Stimulated activated CD4-positive, alpha-beta T cell treated with anti-CD3 and anti-CD28 coated beads, Interleukin-15, amount 100 ng/mL, for 24 hours (primary cell): ENCODE measurements at regions not wholly inside any gene's neighbourhood (a gene's known extent, or its start where the extent isn't known, plus 50 kb on each side); places are given as distances from the start of the nearest gene placed in this dataset.
"Not testable (repeated sequence)": the region's sequence is repeated elsewhere in the genome, so short reads cannot be mapped to it uniquely, and the experiment has no call there.

Source experiments
- DNase-seq: peaks from one replicate; pipeline ENCODE4 v3.0.0-alpha.2; 2020

GRCh38 chr10:33952692-33953360, 618.4 kb upstream of the NRP1 start:
- no peak for DNase-seq

DNA sequence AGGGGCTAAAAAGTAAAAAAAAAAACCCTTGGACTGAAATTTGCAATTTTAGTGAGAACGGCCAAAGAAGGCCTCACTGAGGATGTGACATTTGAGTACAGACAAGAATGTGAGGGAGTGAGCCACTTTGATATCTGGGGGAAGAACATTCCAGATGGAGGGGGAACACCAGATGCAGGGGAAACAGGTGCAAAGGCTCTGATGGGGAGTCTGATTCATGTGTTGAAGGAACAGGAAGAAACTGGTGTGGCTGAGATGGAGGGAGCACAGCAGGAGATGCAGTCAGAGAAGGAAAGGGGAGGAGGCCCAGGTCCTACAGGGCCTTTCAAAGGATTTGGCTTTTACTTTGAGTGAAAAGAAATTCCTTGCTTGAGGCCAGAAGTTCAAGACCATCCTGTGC, 615.7 kb upstream of the NRP1 start:
- no peak for DNase-seq

- DNase-seq = no peak
Observed at GRCh38 chr10:33947544-33947943, 613.1 kb upstream of the NRP1 start.

DNA sequence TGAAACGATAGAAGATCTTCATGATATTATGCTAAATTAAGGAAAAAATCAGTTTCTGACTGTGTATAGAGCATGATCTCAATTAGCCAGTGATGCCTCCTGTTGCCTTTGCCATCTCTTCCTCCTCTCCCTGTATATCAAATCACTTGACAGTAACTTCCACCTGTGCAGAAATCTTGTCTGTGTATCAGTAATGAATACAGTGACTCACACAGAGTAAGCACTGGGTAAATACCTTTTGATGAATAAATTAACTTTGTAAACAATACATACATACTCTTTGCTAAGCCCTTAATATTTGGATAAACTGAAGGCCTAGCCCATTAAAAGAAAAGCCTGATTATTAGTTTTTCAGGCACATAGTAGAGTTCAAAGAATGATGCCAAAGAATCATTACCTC, 610.6 kb upstream of the NRP1 start:
- no peak for DNase-seq

GRCh38 chr10:33942508-33942907, 608.0 kb upstream of the NRP1 start:
- DNase-seq = no peak

DNA sequence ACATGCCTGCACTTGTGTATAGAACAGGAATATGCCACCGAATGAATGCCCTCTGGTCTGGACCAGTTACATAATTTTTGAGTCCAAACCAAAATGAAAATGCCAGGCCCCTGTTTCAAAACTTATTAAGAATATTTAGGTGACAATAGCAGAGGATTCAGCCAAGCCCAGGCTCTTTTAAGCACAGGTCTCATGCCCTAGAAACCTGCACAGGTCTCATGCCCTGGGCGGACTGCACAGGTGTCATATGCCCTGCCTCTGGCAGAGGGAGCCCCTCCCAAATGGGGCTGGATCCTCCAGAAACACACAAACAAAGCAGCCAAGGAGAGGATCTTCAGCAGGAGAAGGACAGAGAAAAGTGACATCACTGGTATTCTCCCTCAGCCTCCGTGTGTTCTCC, 605.4 kb upstream of the NRP1 start:
- no peak for DNase-seq

GRCh38 chr10:33939410-33939809, 604.9 kb upstream of the NRP1 start:
- no peak for DNase-seq

DNA sequence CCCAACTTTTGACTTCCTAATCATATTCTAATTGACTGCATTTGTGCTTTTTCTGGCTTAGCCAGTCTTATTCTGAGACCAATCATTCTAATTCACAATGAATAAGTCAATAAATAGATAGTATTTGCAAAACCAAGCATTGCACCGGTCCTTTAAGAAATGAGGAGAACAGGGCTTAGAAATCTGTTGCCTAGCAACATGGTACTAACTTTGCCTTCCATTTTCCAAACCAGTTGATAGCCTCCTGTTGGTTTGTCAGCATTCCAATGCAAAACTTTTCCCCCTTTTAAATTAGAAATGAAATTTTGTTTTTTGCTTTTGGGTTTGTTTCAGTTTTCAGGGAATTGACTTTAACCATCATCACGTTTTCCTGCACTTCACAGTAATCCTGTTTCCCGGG, 603.5 kb upstream of the NRP1 start:
- DNase-seq = no peak

DNA sequence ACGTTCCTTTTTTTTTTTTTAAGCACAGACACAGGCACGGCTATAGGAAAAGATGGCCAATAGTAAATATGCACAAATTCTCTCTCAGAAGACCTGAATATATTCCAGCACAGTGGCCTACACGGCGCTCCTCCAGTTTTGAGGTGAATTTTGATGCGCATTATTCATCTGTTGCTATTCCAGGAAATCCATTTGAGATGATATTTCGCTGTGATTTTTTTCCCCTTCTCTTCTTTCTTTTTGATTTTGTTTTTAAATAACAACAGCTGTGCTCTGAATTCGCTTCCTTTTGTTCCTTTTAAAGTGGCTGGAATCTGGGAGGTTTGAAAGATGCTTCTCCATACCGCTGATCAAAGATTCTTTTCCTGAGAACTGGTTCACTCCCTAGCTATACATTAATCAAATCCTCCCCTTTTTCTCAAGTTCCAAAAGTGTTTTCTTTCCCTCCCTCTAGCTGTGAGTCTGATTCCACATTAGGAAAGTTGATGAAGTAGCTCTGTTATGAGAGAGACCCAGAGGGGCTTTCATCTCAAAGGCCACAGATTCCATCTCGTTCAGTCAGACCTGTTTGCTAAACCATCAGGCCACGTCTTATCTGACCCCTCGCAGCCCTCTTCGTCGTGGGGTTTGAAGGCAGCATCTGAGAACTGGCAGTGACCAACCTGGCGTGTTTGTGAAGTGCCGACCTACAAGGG, 602.7 kb upstream of the NRP1 start:
- DNase-seq = no peak

GRCh38 chr10:33935350-33935749, 600.9 kb upstream of the NRP1 start:
- DNase-seq = no peak

- DNase-seq = no peak
Observed at GRCh38 chr10:33930079-33930478, 595.6 kb upstream of the NRP1 start.

DNA sequence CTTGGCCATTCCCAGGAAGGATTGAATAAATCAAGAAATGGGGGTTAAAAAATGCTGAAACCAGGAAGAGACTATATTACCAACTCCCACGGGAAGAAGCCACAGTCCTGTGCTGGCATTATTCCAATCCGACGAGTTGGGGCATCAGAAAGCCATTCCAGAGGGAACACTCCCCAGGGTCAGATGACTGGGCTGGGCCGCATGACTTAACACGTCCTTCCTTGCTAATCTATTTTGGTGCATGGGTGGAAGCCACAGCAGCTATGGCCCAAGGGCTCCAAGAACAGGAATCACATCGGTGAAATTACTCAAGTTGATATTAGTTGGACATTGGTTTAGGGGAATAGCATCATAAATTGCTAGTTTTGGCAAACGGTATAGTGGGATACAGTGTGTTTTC, 592.9 kb upstream of the NRP1 start:
- no peak for DNase-seq

- DNase-seq = no peak
Observed at GRCh38 chr10:33921970-33922605, 587.6 kb upstream of the NRP1 start.

DNA sequence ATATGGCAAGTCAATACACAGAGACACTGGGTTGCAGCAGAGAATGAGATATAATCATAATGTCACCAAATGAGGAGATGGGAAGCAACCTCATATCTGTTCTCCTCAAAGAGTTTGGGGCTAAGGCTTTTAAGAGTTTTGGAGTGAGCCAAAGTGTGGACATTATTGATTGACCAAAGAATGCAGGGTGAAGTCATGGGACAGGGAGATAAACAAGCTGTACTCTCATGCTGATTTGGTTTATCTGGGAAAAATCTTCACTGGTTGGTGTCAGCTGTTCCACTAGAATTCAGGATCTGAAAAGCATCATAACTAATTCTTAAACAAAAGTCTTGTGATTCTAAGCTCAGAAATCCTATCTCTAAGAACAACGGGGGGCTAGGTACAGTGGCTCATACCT, 585.9 kb upstream of the NRP1 start:
- DNase-seq = no peak

GRCh38 chr10:33919244-33919643, 584.8 kb upstream of the NRP1 start:
- DNase-seq = no peak

DNA sequence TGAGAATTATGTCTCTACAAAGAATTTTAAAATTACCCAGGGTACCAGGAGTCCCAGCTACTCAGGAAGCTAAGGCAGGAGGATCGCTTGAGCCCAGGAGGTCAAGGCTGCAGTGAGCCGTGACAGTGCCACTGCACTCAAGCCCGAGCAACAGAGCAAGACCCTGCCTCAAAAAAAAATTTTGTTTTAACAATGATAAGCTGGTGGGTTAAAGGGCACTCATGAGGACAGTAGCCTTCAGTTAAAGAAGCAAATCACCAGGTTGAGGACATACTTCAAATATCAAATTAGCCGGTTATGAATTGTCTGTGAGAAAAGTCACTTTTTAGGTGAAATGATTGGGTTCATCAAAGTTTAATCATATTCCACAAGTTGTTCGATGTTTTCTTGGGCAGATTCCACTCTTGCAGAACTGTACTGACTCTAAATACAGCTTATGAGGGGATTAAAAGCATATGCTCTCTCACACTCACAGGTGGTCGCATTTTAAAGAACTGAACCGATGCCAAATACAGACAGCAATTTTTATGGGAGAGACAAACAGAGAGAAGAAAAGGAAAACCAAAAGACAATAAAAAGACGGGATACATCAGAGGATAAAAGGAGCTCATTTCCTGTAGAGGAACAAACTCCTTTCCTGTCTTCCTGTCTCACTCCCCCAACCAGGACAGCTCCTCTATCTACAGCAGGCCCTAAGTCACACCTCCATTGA, 582.8 kb upstream of the NRP1 start:
- no peak for DNase-seq

DNA sequence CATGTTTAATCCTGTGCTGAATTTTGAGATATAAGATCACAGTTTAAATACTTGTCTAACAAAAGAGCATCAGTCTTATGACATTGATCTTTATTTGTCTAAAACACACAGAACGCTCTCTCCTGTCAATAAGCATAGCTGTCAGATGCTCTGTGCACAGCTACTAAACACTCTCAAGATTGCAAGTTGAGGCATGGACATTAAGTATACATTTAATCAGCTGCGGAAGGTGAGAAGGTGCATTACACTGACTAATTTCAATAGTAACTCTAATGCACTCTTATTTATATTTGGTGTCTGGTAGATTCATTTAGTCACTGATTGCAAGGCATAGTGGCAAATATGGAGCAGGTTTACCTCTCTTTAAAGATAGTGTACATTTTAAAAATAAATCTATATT, 580.3 kb upstream of the NRP1 start:
- no peak for DNase-seq

DNA sequence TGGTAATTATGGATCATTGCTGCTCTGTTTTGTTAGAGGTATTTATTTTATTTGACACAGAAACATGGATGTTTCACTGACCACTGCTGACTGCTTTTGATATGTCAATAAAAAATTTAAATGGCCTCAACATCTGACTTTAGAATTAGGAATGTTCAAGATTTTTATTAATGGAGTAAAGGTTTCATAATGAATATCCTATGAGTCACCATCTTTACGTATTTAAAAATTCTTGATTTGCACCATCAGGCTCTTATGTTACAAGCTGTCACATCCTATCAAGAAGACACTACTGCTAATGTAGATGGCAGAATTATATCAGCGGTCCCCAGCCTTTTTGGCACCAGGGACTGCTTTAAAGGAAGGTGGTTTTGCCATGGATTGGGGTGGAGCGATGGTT, 578.7 kb upstream of the NRP1 start:
- DNase-seq = no peak

DNA sequence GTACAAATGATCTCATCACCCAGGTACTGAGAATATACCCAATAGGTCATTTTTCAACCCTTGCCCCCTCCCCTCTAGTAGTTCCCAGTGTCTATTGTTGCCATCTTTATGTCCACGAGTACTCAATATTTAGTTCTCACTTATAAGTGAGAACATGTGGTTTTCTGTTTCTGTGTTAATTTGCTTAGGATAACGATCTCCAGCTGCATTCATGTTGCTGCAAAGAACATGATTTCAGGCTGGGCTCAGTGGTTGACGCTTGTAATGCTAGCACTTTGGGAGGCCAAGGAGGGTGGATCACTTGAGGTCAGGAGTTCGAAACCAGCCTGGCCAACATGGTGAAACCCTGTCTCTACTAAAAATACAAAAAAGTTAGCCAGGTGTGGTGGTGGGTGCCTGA, 575.0 kb upstream of the NRP1 start:
- not testable (repeated sequence) for DNase-seq

DNA sequence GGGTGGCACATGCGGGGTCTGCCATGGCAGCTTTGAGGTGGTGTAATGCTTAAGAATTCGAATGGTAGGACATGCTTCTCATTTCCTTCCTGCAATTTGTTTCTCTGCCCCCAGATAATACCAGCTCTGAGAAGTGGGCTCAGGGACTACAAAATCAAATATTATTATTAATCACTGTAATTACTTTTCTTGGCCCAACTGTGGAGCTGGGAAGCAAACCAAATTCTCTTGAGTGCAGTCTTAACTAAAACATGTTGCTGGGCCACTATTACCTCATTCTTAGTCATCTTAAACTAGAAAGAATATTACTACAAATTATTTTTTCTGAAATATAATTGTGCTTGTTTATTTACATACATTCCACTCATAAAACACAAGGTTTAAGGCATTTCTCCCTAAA, 566.7 kb upstream of the NRP1 start:
- DNase-seq = no peak

DNA sequence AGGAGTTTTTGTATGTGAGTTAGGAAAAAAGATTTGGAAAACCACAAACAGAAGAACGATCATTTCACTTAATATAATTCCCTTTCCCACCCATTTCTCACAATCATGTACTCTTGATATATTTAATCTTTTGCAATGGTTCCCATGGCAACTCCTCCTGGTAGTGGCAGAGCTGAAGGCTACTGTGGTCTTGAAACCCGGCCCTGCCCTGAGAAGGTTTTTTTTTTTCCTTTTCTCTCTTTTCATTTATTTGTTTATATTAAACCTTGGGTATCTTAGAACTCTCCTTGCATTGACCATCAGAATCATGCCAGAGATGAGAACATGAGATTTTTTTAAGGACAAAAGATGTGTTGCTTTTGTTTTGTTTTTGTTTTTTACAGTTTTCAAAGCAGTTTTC, 566.1 kb upstream of the NRP1 start:
- no peak for DNase-seq

GRCh38 chr10:33899578-33900531, 565.4 kb upstream of the NRP1 start:
- no peak for DNase-seq

GRCh38 chr10:33897291-33897752, 562.9 kb upstream of the NRP1 start:
- no peak for DNase-seq
